Anterior cingulate cortex (tissue), 58 donors: ENCODE measurements at regions not wholly inside any gene's neighbourhood (a gene's known extent, or its start where the extent isn't known, plus 50 kb on each side); places are given as distances from the start of the nearest gene placed in this dataset.
"Not testable (repeated sequence)": the region's sequence is repeated elsewhere in the genome, so short reads cannot be mapped to it uniquely, and the experiment has no call there.

Experiments
- DNase-seq, 58 donors: peaks; one replicate each; lab custom pipeline; 2025; lab: John Stamatoyannopoulos, UW

DNA sequence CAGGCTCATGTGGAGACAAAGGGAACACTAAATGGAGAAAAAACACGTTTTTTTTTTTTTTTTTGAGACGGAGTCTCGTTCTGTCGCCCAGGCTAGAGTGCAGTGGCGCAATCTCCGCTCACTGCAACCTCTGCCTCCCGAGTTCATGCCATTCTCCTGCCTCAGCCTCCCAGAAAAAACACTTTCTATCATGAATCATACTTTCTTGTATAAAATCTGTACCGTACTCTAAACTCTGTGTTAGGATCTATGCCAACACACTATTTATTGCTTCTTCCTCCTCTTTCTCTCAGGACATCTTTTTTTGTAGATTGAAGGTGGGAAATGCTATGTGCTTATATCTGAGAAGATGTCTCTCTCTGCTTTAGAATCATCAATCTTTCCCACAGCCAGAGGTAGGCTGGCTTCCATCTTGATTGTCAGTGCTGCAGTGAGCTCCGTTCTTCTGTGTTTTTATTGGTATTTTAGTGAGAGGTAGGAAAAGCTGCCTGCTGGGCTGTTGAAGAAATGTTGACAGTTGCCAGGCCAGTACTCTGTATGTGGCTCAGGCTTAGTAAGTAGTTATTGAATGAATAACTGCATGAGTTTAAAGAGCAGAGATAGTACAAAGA, 101.1 kb downstream of the GPR85 start:
- peak in 1 of 58 donors; percentile 0 for DNase-seq

DNA sequence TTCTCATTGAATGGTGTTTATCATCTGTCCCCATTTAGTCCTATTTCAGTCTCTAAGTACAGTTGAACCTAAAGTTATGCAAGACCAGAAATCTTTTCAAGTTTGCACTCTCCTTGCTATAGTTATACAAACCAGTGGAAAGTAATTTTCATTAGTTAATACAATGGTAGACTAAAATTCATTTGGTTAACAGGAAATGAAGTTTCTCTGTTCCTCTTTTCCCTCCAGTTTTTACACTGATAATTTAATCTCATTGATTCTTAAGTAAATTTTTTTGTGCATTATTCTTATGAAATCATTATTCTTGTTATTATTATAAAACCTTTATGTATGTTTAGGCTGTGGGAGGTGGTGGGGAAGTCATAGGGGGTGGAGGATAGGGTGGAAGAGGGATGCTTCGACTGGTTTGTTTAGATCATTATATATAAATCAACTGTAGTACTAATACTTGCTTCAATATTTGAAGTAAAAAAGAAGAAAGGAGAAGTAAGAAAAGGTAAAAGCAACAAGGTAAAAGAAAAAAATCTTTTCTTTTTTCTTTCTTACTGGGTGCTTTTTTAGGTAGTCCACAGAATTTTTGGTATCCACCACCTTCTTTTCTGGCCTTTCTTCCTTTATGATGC, 104.1 kb downstream of the GPR85 start:
- DNase-seq, result no peak

DNA sequence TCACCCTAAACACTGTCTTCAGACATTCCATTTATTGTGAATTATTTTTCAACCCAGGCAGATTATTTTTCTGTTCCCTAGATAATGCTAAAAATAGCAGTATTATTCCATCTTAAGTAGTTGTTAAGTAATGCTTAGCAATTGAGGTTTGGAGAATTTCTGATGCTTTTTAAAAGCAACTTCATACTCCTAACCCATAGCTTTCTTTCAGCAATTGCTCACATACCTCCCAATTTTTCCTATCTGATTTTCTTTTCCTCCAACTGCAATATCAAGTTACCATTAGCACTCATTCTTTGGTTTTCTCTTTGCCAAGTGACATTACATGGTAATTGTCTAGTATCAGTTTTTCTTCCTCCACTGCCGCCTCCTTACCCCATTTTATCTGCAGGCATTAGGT, 104.7 kb downstream of the GPR85 start:
- DNase-seq, result no peak

DNA sequence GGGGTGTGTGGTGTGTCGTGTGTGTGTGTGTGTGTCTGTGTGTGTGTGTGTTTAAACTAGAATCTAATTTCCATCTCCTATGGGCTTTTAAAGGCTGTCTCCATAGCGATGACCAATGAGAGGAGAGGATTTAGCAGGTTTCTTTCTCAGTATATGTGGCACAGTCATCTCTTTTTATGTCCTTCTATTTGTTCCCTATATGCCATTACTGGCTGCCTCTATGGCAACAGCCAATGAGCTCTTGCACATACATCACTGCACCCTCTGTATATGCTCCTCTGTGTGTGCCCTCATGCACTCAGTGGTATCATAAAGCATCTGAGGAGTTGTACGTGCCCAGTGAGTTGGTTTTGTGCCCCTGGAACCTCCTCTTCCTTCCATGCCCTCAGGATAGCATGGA, 107.6 kb downstream of the GPR85 start:
- DNase-seq, result not testable (repeated sequence)

DNA sequence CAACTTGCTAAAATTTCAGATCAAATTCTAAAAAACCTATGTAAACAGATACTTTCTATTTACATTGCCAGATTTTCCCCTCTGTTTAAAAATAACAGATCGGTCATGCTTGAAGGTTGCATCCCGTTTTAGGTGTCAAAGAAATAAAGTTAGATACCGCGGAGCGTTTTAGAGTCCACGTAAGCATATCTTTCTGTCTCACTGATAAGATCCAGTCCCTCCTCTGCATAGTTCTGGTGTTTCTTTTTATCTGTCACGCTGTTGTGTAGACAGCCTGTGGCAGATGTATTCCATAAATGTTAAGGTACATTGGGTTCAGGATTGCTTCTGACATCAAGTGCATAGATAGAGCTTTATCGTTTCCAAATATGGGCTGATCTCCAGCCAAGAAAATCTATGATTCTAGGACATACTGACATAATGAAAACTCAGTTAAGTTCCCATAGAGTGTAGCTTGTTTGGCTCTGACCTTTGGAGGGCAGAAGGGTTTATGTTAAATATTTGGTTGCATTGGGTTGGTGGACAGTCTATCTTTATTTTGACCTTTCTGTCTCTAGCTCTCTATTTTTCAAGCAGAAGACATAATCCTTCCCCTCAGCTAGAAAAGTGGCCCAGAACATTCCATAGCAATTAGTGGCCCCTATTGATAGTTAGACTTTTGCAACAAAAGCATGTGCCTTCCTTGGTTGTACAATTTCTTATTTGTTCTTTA, 109.2 kb downstream of the GPR85 start:
- DNase-seq, result not testable (repeated sequence)

DNA sequence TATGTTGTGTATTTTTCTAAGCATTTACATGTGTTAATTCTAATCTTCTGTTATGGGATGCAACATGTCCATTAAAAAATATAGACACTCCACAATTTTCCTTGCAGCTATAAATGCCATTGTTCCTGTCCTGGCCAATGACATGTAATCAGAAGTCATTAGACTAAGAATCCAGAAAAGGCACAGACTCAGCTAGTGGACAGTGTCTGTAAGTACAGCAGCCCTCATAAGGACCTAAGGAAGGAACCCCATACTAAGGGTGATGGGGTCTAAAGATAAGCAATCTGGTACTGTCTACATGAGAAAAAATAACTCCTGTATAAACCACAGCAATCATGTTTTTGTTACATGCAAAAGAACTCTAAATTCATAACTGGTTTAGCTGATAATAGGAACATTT, 115.9 kb downstream of the GPR85 start:
- no peak for DNase-seq

DNA sequence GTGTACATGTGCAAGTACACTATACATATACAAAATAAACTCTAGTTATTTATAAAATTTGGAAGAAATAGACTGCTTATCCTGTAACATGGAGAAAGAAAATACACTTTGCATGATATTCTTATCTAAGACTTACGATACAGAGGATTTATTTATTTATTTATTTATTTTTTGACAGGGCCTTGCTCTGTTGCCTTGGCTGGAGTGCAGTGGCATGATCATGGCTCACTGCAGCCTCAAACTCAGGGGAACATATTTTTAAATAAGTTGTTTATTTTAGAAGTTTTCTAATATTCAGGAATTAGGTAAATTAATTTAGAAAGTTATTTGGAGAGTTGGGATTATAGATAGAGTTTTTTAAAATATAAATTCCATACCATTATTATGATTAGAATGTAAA, 116.7 kb downstream of the GPR85 start:
- DNase-seq, result no peak

DNA sequence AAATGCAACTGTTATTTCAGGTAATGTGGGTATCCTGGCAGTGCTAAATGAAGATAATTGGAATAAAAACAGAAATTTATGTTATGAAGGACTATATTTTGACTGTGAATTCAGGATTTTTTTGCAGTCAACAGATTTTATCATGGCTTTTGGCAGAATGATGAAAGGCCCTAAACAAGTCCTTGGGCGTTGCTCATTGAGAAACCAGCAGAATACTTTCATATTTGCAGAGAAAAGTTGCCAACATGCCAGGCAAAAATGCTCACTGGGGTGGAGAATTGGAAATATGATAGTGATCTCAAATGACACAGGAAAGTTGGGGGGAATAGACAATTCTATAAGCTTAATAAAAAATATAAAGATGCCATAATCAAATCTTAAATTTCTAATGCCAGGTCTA, 121.1 kb downstream of the GPR85 start:
- DNase-seq, result no peak

DNA sequence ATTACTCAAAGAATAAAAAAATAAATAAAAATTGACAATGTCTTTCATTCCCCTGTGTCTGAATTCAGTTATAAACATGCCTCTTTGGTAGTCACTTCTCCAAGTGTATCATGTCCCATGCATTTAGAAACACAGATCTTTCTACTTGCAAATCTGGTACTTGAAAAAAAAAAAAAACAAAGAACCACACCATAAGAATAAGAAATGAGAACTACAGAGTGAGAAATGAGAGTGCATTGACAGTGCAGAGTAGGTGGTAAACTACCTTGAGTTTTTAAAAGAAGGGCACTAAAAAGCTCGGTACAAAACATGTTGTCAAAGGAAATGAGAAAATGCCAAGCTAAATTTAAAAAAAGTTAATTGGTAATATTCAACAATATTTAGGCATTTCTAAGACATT, 123.0 kb downstream of the GPR85 start:
- DNase-seq, result no peak

DNA sequence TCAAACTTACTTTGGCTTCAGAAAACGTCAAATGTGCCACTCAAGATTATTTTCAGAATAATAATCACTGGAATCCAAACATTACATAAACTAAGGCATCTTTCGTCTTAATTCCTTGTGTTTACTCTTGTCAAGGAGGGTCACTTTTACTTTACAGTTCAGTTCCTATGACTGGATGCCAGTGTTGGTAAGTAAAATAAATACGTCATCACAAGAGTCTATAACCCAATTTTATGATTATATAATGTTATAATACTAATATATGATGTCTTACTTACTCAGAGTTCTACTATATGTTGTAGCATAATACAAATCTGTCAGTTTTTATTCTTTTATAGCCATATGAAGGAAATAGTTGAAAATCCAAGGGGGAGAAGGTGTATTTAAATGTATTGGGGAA, 123.8 kb downstream of the GPR85 start:
- DNase-seq, result no peak

DNA sequence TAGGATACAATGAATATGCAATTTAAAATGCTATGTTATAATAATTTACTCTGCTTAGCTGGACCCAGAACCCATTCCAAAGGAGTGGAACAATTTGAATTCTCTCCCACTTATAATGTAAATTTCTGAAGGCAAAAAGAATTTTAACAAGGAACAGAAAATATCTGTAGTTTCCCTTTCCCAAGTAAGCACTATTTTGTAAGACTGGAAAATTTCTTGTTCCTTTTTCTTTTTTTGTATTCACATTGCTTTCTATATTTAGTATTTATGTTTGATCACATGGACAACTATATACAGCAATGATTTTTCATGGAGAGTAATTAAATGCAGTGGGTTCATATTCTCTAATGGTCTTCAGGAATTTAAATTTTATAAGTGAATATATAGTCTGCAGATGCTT, 127.4 kb downstream of the GPR85 start:
- DNase-seq, result no peak

DNA sequence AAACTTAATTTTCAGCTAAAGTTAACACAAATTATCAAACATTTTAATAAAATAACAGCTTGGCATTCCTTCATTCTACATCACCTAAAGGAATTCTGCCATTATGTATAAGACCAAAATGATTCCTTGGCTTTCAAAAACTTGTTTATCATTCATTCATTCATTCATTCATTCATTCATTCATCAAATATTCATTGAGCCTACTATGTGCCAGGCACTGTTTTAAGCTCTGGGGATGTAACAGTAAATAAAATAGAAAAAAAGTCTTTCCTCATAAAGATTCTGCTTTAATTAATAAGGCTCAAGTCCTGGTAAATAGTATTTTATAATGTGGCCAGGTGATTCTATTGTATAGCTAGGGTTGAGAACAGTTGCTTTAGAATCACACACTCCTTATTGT, 127.9 kb downstream of the GPR85 start:
- no peak for DNase-seq

DNA sequence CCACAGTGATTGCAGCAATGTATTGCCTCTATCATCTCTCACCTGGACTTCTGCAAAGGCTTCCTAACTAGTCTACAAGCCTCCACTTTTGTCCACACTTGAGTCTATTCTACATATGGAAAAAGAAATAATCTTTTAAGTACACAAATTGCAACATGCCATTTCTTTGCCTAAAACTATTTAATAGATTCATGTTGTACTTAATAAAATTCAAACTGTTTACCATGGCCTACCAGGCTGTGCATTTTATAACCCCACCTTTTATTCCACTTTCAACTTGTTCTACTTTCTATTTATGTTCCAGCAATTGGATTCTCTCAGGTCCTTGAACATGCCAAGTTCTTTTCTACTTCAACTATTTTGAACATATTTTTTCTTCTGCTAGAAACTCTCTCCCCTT, 128.7 kb downstream of the GPR85 start:
- no peak for DNase-seq

DNA sequence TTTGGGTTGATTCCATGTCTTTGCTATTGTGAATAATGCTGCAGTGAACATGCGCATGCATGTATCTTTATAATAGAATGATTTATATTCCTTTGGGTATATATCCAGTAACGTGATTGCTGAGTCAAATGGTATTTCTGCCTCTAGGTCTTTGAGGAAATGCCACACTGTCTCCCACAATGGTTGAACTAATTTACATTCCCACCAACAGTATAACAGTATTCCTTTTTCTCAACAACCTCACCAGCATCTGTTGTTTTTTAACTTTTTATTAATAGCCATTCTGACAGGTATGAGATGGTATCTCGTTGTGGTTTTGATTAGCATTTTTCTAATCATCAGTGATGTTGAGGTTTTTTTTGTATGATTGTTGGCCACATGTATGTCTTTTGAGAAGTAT, 133.6 kb downstream of the GPR85 start:
- DNase-seq, result not testable (repeated sequence)

DNA sequence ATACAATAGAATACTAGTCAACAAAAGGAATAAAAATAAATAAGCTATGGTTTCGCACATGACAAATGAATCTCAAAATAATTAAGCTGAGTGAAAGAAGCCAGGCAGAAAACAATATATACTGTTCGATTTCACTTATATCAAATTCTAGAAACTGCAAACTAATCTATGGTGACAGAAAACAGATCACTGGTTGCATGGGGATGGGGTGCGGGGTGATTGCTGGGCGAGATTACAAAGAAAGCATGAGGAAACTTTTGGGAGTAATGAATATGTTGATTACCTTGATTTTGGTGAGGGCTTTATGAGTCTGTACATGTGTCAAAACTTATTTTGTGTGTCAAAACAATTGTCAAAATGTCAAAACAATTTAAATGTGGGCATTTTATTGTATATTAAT, 135.6 kb downstream of the GPR85 start:
- no peak for DNase-seq

DNA sequence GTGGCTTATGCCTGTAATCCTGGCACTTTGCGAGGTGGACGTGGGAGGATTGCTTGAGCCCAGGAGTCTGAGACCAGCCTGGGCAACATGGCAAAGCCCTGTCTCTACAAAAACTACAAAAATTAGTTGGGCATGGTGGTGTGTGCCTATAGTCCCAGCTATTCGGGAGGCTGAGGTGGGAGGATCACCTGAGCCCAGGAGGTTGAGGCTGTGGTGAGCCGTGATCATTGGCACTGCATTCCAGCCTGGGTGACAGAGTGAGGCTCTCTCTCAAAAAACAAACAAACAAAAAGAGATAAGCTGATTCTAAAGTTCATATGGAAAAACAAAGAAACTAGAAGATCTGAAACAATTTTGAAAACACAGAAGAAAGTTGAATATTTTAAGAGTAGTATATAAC, 136.9 kb downstream of the GPR85 start:
- DNase-seq, result not testable (repeated sequence)

DNA sequence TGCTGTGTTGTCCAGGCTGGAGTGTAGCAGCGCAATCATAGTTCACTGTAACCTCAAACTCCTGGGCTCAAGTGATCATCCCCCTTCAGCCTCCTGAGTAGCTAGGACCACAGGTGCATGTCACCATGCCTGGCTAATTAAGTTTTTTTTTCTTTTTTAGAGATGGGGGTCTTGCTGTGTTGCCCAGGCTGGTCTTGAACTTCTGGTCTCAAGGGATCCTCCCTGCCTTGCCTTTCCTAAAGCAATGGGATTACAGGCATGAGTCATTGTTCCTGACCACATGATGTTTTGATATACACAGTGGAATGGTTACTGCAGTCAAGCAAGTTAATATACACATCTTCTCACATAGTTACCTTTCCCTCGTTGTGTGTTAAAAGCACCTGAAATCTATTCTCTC, 140.3 kb downstream of the GPR85 start:
- no peak for DNase-seq

DNA sequence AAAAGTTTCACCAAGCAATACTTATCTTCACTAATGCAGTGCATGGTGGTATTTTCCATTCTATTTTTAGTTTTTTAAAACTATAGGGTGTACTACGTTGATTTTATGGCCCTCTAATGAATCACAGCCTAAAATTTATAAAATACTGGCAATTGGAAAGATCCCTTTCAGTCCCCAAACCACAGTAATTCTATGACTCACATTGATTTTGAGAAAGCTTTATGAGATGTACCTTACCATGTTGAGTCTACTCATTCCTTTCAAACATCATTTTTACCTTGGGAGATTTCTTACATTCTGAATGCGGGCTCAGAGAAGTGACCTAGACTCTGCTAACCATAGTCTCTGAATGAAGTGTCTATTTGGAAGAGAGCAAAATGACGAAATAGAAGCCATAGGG, 141.6 kb downstream of the GPR85 start:
- no peak for DNase-seq

DNA sequence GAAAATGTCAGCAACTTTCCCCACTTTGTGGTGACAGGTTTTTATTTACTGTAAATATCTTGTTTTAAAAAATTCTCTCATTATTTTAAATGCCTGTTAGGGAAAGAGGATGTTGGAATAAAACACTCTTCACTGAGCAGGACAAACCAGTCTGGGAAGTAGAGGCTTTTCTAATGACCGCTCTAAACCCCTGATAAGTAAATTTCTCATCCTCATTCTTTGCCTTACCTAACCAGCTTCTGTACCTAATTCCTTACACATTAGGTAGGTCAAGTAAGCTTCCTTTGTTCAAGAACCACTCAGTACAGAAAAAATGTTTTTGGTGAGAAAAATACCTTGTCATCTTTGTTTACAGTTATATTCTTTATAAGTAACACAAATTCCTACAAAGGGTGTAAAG, 143.6 kb downstream of the GPR85 start:
- DNase-seq, result no peak

DNA sequence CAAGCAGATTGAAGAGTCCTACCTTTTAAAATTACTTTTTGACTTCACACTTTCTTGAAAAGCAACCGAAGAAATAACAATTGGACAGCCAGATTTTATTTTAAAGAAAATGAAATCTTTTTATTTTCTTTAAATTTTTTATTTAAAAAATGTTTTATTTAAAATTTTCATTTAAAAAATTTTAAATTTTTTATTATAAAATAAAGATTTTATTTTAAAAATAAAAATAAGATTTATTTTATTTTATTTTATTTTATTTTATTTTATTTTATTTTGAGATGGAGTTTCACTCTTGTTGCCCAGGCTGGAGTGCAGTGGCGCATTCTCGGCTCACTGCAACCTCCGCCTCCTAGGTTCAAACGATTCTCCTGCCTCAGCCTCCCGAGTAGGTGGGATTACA, 144.5 kb downstream of the GPR85 start:
- not testable (repeated sequence) for DNase-seq

DNA sequence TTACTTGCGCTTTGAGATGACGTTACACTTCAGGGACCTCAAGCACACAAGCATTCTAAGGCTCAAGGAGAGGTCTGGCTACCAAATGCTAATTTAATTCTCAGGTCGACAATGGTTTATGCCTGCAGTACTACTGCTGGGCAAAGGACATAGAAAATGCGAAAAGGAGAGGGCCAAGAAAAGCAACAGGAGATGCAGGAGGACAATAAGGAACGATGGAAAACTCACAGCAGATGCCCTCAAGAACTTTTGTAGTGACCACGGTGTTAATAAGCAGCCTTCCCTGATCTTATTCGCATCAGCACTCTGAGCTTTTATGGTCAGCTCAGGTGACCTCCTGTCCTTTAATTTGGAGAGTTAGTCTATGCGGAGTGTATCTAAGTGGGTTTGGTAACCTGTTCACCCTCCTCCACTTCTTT, 146.3 kb downstream of the GPR85 start:
- peak in 4 of 58 donors; percentile 15 to 28 (median 20) for DNase-seq
